Duodenal mucosa (tissue), 2 donors: ENCODE measurements at regions not wholly inside any gene's neighbourhood (a gene's known extent, or its start where the extent isn't known, plus 50 kb on each side); places are given as distances from the start of the nearest gene placed in this dataset.

Experiments
- H3K27ac ChIP-seq: one replicate; pipeline ENCODE4 v1.7.0; 2013; ENCODE audit warnings: low read depth, low read length
- H3K27me3 ChIP-seq, 2 donors: one replicate each; pipeline ENCODE4 v1.7.0; 2013; ENCODE audit warnings: low read length in 2 of 2, control low read depth in 1 of 2; ENCODE audit not compliant: insufficient read depth in 2 of 2, control insufficient read depth in 1 of 2
- H3K36me3 ChIP-seq, 2 donors: one replicate each; pipeline ENCODE4 v1.7.0; 2013; ENCODE audit warnings: low read length in 2 of 2, control low read depth in 1 of 2; ENCODE audit not compliant: insufficient read depth in 2 of 2, control insufficient read depth in 1 of 2
- H3K4me1 ChIP-seq, 2 donors: one replicate each; pipeline ENCODE4 v1.7.0; 2013; ENCODE audit warnings: low read length in 2 of 2, control low read depth in 1 of 2; ENCODE audit not compliant: insufficient read depth in 2 of 2, control insufficient read depth in 1 of 2
- H3K4me3 ChIP-seq, 2 donors: one replicate each; pipeline ENCODE4 v1.7.0; 2013; ENCODE audit warnings: low read length in 2 of 2, low read depth in 1 of 2
- H3K9ac ChIP-seq, 2 donors: one replicate each; pipeline ENCODE4 v1.7.0; 2013; ENCODE audit warnings: low read length in 2 of 2, low read depth in 1 of 2
- H3K9me3 ChIP-seq, 2 donors: one replicate each; pipeline ENCODE4 v1.7.0; 2013; ENCODE audit warnings: low read length in 2 of 2, control low read depth in 1 of 2; ENCODE audit not compliant: control insufficient read depth in 1 of 2

GRCh38 chr15:93866476-93866875 is 364.9 kb upstream of the MCTP2 start:
- Histone ChIP-seq H3K4me3 (no peak overlapping the region), H3K4me1 (no peaks in the 10 kb centered on the region), H3K36me3 (no peaks in the 10 kb centered on the region), H3K27ac (no peak overlapping the region), H3K9me3 (no peaks in the 10 kb centered on the region), H3K9ac (no peak overlapping the region), H3K27me3 (no peaks in the 10 kb centered on the region)

GRCh38 chr15:93865586-93865985 is 365.8 kb upstream of the MCTP2 start:
- H3K9me3 ChIP-seq: no peaks in the 10 kb centered on the region
- no peak overlapping the region for H3K27ac ChIP-seq
- no peaks in the 10 kb centered on the region for H3K27me3 ChIP-seq
- no peak overlapping the region for H3K4me3 ChIP-seq
- H3K36me3 ChIP-seq: no peaks in the 10 kb centered on the region
- H3K4me1 ChIP-seq: no peaks in the 10 kb centered on the region
- H3K9ac ChIP-seq: no peak overlapping the region

GRCh38 chr15:93862791-93863190 is 368.6 kb upstream of the MCTP2 start:
- Histone ChIP-seq H3K4me1 (no peaks in the 10 kb centered on the region), H3K9ac (no peak overlapping the region), H3K27ac (no peak overlapping the region), H3K27me3 (no peaks in the 10 kb centered on the region), H3K9me3 (no peaks in the 10 kb centered on the region), H3K36me3 (no peaks in the 10 kb centered on the region), H3K4me3 (no peak overlapping the region)

DNA sequence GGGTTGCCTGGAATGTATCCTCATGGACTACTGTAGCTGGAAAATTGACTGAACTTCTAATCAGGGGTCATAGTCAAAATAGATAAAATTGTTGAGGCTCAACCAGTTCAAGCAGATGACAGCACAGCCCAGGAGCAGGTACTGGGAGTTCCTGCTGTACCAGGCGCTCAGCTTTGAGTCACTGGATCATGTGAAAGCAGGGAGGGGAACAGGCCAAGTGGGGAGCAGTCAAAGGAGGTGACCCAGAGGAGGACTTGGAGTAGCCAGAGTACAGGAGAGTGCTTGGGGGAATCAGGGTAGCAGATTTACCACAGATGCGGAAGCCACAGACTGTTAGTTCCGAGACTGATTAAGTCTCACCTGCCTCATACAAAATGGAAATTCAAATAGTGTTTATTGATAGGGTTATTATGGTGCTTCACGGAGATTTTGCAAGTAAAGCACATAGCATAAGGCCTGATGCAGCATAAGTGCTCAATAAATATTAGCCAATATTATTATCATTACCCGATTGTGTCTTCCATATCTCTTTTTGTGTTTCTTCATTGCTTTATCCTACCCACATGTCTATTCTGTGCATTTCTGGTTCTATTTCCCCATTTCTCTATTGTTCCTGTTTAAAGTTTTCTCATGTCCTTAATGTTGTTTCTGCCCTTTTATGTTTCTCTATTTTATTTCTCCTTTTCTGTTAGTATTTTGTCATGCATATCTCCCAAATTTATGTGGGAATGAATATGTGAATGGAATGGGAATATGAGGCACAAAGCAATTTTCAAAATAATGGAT is 369.2 kb upstream of the MCTP2 start:
- H3K4me1 ChIP-seq: no peaks in the 10 kb centered on the region
- H3K9me3 ChIP-seq: no peaks in the 10 kb centered on the region
- H3K36me3 ChIP-seq: no peaks in the 10 kb centered on the region
- no peak overlapping the region for H3K9ac ChIP-seq
- no peak overlapping the region for H3K4me3 ChIP-seq
- H3K27ac ChIP-seq: no peak overlapping the region
- H3K27me3 ChIP-seq: no peaks in the 10 kb centered on the region

DNA sequence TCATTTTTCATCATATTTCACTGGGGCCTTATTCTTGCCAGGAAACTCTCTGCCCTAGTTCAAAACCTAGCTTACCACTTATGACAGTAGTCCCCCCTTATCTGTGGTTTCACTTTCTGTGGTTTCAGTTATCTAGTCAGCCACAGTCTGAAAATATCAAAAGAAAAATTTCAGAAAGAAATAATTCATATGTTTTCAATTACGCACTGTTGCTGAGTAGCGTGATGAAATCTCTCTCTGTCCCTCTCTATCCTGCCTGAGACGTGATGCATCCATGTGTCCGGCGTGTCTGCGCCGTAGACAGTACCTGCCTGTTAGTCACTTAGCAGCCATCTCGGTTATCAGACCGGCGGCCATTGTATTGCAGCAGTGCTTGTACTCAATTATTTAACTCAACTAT is 369.9 kb upstream of the MCTP2 start:
- no peaks in the 10 kb centered on the region for H3K36me3 ChIP-seq
- H3K27ac ChIP-seq: no peak overlapping the region
- no peak overlapping the region for H3K4me3 ChIP-seq
- H3K9ac ChIP-seq: no peak overlapping the region
- no peaks in the 10 kb centered on the region for H3K27me3 ChIP-seq
- no peaks in the 10 kb centered on the region for H3K9me3 ChIP-seq
- H3K4me1 ChIP-seq: no peaks in the 10 kb centered on the region

DNA sequence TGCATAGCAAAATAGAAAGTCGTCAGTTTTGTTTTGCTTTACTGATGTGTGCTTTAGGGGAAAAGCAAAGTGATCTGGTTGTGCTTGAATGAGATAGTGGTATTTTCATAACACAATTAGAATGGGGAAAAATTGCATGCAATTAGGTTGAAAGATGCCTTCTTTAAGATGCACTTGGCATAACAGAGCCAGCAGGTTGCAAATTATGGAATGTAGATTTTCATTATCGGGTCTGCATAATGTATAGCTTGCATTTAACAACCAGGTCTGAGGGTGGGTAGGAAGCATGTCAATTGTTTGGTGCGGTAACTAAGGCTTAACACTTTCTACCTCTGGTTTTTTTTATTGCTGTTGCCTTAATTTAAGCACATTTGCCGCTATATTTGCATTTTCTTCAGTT is 370.7 kb upstream of the MCTP2 start:
- no peak overlapping the region for H3K4me3 ChIP-seq
- H3K36me3 ChIP-seq: no peaks in the 10 kb centered on the region
- H3K27me3 ChIP-seq: no peaks in the 10 kb centered on the region
- no peak overlapping the region for H3K9ac ChIP-seq
- no peak overlapping the region for H3K27ac ChIP-seq
- H3K9me3 ChIP-seq: no peaks in the 10 kb centered on the region
- H3K4me1 ChIP-seq: no peaks in the 10 kb centered on the region

DNA sequence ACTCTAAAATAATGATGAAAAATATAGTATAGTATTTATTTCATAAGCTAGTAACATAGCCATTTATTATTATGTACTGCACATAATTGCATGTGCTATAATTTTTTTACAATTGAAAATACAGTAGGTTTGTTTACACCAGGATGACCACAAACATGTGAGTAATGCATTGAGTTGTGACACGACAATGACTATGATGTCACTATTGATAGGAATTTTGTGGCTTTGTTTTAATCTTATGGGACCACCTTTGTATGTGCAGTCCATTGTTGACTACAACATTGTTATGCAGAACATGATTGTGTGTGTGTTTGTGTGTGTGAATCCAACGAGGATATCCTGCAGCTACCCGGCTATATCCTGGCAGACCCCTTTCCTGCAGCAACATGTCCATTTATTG is 372.2 kb upstream of the MCTP2 start:
- H3K27ac ChIP-seq: no peak overlapping the region
- H3K36me3 ChIP-seq: no peaks in the 10 kb centered on the region
- H3K9ac ChIP-seq: no peak overlapping the region
- H3K9me3 ChIP-seq: no peaks in the 10 kb centered on the region
- H3K4me1 ChIP-seq: no peaks in the 10 kb centered on the region
- no peaks in the 10 kb centered on the region for H3K27me3 ChIP-seq
- H3K4me3 ChIP-seq: no peak overlapping the region

DNA sequence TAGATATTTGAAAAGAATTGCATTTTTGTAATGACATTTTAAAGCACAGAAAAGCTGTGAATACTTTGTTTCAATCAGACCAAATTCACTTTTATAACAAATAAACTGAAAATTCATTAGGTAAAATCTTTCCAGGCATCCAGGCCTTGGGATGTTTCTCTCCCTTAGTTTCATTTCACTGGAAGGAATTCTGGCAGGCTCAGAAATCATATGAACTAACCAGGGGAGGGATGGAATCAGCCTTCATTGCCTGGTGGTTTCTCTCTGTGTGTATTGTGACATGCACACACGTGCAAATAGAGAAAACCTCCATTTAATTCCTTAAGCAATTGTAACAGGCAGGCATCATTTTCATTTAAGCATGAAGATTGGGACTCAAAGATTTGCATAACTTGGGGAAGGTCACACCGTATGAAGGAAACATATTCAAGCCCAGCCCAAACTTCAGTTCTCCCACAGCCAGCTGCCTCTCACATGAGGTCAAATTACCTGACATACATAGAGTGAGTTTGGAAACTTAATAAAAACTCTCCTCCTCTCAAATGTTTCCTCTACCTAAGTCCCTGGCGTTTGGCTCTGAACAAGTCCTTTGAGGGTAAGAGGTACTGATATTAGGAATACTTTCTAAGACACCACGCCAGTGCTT is 376.1 kb upstream of the MCTP2 start:
- Histone ChIP-seq H3K9ac (no peak overlapping the region), H3K4me3 (no peak overlapping the region), H3K27me3 (no peaks in the 10 kb centered on the region), H3K36me3 (no peaks in the 10 kb centered on the region), H3K4me1 (no peaks in the 10 kb centered on the region), H3K9me3 (no peaks in the 10 kb centered on the region), H3K27ac (no peak overlapping the region)

DNA sequence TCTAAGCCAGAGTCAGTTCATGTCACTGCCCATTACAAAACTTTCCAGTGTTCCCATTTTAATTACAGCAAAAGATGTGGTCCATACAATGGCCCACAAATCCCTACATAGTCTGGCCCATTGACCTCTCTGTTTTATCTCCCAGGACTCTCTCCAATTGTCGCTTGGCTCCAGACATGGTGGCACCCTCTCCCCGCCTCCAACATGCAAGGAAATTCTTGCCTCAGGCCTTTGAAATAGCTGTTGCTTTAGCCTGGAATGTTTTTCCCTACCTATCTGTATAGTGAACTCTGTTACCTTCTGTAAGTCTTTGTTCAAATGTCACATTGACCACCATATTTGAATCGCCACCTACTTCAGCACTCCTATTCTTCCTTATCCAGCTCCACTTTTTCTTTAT is 377.3 kb upstream of the MCTP2 start:
- no peaks in the 10 kb centered on the region for H3K4me1 ChIP-seq

DNA sequence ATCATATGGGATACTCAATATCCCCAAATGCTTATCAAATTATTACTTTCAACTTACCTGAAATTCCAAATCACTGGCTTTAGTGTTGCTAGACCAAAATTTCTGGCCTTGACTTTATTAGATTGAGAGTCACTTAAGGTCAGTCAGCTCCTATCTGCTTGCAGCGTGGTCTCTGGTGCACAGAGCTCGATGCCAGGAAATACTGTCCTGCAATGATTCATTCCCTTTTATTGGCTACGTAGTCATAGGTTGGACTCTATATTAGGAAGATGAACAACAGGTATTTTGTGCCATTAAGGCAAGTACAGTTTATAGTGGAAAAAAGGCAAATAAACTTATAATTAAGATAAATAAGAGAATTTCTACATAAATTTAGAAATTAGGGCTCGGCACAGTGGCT is 378.6 kb upstream of the MCTP2 start:
- Histone ChIP-seq H3K27me3 (no peaks in the 10 kb centered on the region), H3K4me3 (no peak overlapping the region), H3K9ac (no peak overlapping the region), H3K9me3 (no peaks in the 10 kb centered on the region), H3K4me1 (no peaks in the 10 kb centered on the region), H3K36me3 (no peaks in the 10 kb centered on the region), H3K27ac (no peak overlapping the region)

More for the DNA sequence above, 377.3 kb upstream of the MCTP2 start:
- H3K36me3 ChIP-seq: no peaks in the 10 kb centered on the region
- H3K9ac ChIP-seq: no peak overlapping the region
- H3K4me3 ChIP-seq: no peak overlapping the region
- no peak overlapping the region for H3K27ac ChIP-seq
- no peaks in the 10 kb centered on the region for H3K9me3 ChIP-seq
- no peaks in the 10 kb centered on the region for H3K27me3 ChIP-seq
